H1 (cell line): ENCODE measurements at regions not wholly inside any gene's neighbourhood (a gene's known extent, or its start where the extent isn't known, plus 50 kb on each side); places are given as distances from the start of the nearest gene placed in this dataset.

Experiments used
- BACH1 ChIP-seq: IDR thresholded peaks from 2 replicates; pipeline ENCODE4 v1.6.1; 2012; ENCODE audit warnings: low read length, improper control_type of control experiment
- POLR2A ChIP-seq, 2 experiments: IDR thresholded peaks; 1 replicate in 1 of 2; 2 replicates in 1 of 2; pipeline ENCODE4 v1.6.1; 2011; ENCODE audit warnings: low read depth in 2 of 2, low read length in 2 of 2, mild to moderate bottlenecking in 2 of 2; ENCODE audit errors: control extremely low read depth in 1 of 2
- SP4 ChIP-seq: IDR thresholded peaks from 2 replicates; pipeline ENCODE4 v1.6.1; 2012; ENCODE audit warnings: low read length, inconsistent platforms
- TBP ChIP-seq: IDR thresholded peaks from 2 replicates; pipeline ENCODE4 v1.6.1; 2011; ENCODE audit warnings: low read depth, low read length, improper control_type of control experiment

DNA sequence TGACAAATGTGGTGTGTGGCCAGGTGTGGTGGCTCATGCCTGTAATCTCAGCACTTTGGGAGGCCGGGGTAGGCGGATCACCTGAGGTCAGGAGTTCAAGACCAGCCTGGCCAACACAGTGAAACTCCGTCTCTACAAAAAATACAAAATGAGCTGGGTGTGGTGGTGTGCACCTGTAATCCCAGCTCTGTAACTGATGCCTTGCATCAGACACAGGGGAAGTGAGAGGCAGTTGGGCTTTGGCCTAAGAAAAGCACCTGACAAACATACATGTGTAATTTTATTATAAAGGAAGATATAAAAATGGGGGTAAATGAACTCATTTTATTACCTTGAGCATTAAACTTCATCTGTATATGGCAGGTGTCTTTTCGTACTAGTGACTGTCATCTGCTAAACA lies 66.7 kb upstream of the FAM136A start (continued):
- TF ChIP-seq SP4 (no peak), BACH1 (no peak), POLR2A (IDR thresholded peaks at IDR 0.05; ENCODE audit: control extremely low read depth in 1 of 2, low read depth in 2 of 2, low read length in 2 of 2) (no peak), TBP (no peak)
